GM23248 (cell line): ENCODE measurements at regions not wholly inside any gene's neighbourhood (a gene's known extent, or its start where the extent isn't known, plus 50 kb on each side); places are given as distances from the start of the nearest gene placed in this dataset.
"Not testable (repeated sequence)": the region's sequence is repeated elsewhere in the genome, so short reads cannot be mapped to it uniquely, and the experiment has no call there.

Experiments
- DNase-seq: peaks from one replicate; pipeline ENCODE4 v3.0.0-alpha.2; 2015
- H2AFZ ChIP-seq: fragments of 200-600 bp; sonication (generic); 2 replicates; pipeline ENCODE4 v1.6.1; 2016; ENCODE audit warnings: antibody characterized with exemption
- H3F3A ChIP-seq: fragments of 200-600 bp; sonication (generic); 2 replicates; pipeline ENCODE4 v1.6.1; 2016; ENCODE audit warnings: mild to moderate bottlenecking, antibody characterized with exemption, mixed run types; ENCODE audit not compliant: insufficient read depth
- H3K27ac ChIP-seq: fragments of 200-600 bp; sonication (generic); 2 replicates; pipeline ENCODE4 v1.5.1; 2016; ENCODE audit warnings: mild to moderate bottlenecking
- H3K27me3 ChIP-seq: fragments of 200-600 bp; sonication (generic); replicated peaks from 2 replicates; pipeline ENCODE4 v1.6.1; 2016; ENCODE audit warnings: mild to moderate bottlenecking; ENCODE audit not compliant: insufficient read depth
- H3K36me3 ChIP-seq: fragments of 200-600 bp; sonication (generic); 2 replicates; pipeline ENCODE4 v1.6.1; 2016; ENCODE audit warnings: low read depth, mild to moderate bottlenecking
- H3K4me1 ChIP-seq: fragments of 200-600 bp; sonication (generic); 2 replicates; pipeline ENCODE4 v1.6.1; 2016; ENCODE audit warnings: mild to moderate bottlenecking; ENCODE audit not compliant: insufficient read depth
- H3K4me2 ChIP-seq: fragments of 200-600 bp; sonication (generic); one replicate; pipeline ENCODE4 v1.6.1; 2016; ENCODE audit warnings: mild to moderate bottlenecking; ENCODE audit not compliant: unreplicated experiment
- H3K4me3 ChIP-seq: fragments of 200-600 bp; sonication (generic); 2 replicates; pipeline ENCODE4 v1.5.1; 2016; ENCODE audit warnings: mild to moderate bottlenecking
- H3K79me2 ChIP-seq: fragments of 200-600 bp; sonication (generic); 2 replicates; pipeline ENCODE4 v1.6.1; 2016; ENCODE audit warnings: mild to moderate bottlenecking; ENCODE audit not compliant: insufficient read depth
- H3K9ac ChIP-seq: fragments of 200-600 bp; sonication (generic); 2 replicates; pipeline ENCODE4 v1.6.1; 2016; ENCODE audit warnings: mild to moderate bottlenecking
- H3K9me2 ChIP-seq: fragments of 200-600 bp; sonication (generic); 2 replicates; pipeline ENCODE4 v1.6.1; 2016; ENCODE audit warnings: mixed run types, mild to moderate bottlenecking, moderate library complexity; ENCODE audit not compliant: insufficient read depth
- H3K9me3 ChIP-seq: fragments of 200-600 bp; sonication (generic); one replicate; pipeline ENCODE4 v1.6.1; 2017; ENCODE audit warnings: low read depth
- H4K20me1 ChIP-seq: fragments of 200-600 bp; sonication (generic); 2 replicates; pipeline ENCODE4 v1.6.0; 2016; ENCODE audit not compliant: insufficient read depth
- EZH2 ChIP-seq: fragments of 200-600 bp; sonication (generic); IDR thresholded peaks from 2 replicates; pipeline ENCODE4 v1.6.1; 2018; ENCODE audit warnings: antibody characterized with exemption, mild to moderate bottlenecking; ENCODE audit not compliant: insufficient read depth, poor library complexity, severe bottlenecking
- EZH2phosphoT487 ChIP-seq: fragments of 200-600 bp; sonication (generic); IDR thresholded peaks from 2 replicates; pipeline ENCODE4 v1.6.1; 2018; ENCODE audit warnings: antibody characterized with exemption, moderate library complexity, mild to moderate bottlenecking, low read depth; ENCODE audit not compliant: insufficient read depth
- WGBS, 2 experiments: methylation state at CpG; one replicate each; pipeline ENCODE4 v1.1.6; 2015 to 2017; ENCODE audit warnings: low lambda C conversion rate in 2 of 2, low coverage in 1 of 2; ENCODE audit errors: missing lambda C conversion rate in 2 of 2; 5-methylcytosine and 5-hydroxymethylcytosine counted together
- in situ Hi-C: fragments of 300-500 bp; cut with MboI; formaldehyde crosslinking; loops from 2 replicates; pipeline ENCODE4 v1.15.0; 2020

DNA sequence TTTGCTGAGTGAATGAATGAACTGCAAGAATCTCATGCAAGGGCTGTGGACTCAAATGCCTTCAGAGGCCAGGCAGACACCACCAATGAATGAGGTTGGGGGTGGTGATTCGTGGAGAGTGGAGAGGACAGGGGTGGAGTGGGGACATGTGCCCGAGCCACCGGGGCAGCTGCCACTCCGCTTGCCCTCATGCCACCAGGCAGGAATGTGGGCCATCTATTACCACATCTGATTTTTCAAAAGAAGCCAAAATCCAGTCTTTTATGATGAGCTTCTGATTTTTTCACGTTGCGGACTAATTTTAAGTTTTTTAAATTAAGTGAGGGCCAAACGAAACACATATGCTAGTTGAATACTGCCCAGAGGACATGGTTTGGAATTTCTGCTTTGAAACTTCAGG is 67.1 kb upstream of the SMURF2 start:
- 79 to 84% methylated on average over 7 of the region's 7 CpGs for WGBS, 2 experiments
- no peak for DNase-seq
- Histone ChIP-seq H3K4me1 (peaks cover 53% of the 10 kb centered on the region), H4K20me1 (no peaks in the 10 kb centered on the region), H3K9ac (no peak overlapping the region), H3K27ac (no peak overlapping the region), H3K4me2 (no peak overlapping the region), H3K9me2 (no peaks in the 10 kb centered on the region), H3K79me2 (peaks cover 7% of the 10 kb centered on the region; the same call in 1 of the 2 replicates), H3K36me3 (no peaks in the 10 kb centered on the region), H3K27me3 (no peaks in the 10 kb centered on the region), H3K4me3 (no peak overlapping the region), H3K9me3 (no peaks in the 10 kb centered on the region), H2AFZ (no peak overlapping the region), H3F3A (peaks cover 40% of the 10 kb centered on the region)
- TF ChIP-seq EZH2 = no peak
- TF ChIP-seq EZH2phosphoT487 = no peak
- in situ Hi-C loops = no loop called here

DNA sequence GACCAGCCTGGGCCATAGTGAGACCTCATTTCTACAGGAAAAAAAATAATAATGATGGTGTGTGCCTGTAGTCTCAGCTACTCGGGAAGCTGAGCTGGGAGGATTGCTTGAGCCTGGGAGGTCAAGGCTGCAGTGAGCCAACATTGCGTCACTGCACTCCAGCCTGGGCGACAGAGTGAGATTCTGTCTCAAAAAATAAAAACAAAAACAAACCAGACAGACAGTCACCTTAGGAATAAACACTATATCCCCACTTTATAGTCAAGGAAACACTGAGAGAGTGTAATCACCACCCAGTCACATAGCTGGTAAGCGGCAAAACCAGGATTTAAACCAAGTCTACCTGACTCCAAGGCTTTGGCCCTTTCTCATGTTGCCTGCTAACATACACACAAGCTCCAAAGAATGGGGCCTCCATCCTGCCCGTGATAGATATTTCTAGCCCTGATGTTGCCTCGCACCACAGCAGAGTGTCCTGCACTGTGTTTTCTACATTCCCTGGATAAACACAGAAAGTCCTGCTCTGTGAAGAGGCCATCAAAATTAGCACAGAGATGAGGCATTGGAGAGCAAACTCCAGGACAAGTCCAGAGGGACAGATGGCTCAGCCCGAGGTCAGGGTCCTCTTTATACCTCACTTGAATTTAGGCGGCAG is 66.1 kb upstream of the SMURF2 start:
- peak; percentile 9 for DNase-seq
- H3K4me1 ChIP-seq = peaks cover 56% of the 10 kb centered on the region

DNA sequence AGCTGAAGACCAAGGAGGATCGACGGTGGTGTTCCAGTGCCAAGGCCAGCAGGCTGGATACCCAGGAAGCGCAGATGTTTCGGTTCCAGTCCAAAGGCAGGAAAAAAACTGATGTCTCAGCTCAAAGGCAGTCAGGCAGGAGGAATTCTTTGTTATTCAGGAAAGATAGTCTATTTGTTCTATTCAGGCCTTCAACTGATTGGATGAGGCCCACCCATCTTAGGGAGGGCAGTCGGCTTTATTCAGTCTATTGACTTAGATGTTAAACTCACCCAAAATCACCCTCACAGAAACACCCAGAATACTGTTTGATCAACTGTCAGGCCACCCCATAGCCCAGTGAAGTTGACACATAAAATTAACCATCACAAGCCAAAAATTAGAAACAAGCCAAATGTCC is 63.9 kb upstream of the SMURF2 start:
- in situ Hi-C loops, H3K4me3 ChIP-seq, H3K27me3 ChIP-seq, H2AFZ ChIP-seq, H3K27ac ChIP-seq, H3K36me3 ChIP-seq, H3K4me2 ChIP-seq, H3K9me2 ChIP-seq, H3K79me2 ChIP-seq, H4K20me1 ChIP-seq, H3K9ac ChIP-seq, H3K9me3 ChIP-seq, DNase-seq: not testable (repeated sequence)
- WGBS, 2 experiments = 91% methylated on average over 5 of the region's 5 CpGs
- Histone ChIP-seq H3K4me1 (peaks cover 46% of the 10 kb centered on the region), H3F3A (peaks cover 26% of the 10 kb centered on the region)

More for the DNA sequence above, 66.1 kb upstream of the SMURF2 start:
- Histone ChIP-seq H3K4me2 (no peak overlapping the region), H3K9ac (no peak overlapping the region), H4K20me1 (no peaks in the 10 kb centered on the region), H3K79me2 (no peaks in the 10 kb centered on the region; the same call in 1 of the 2 replicates), H3K36me3 (no peaks in the 10 kb centered on the region), H3K9me2 (no peaks in the 10 kb centered on the region), H3K27ac (peak overlapping the region; percentile 29; the same call in 1 of the 2 replicates), H3F3A (peaks cover 38% of the 10 kb centered on the region), H2AFZ (no peak overlapping the region), H3K9me3 (no peaks in the 10 kb centered on the region), H3K27me3 (no peaks in the 10 kb centered on the region), H3K4me3 (no peak overlapping the region)
- TF ChIP-seq EZH2 (no peak), EZH2phosphoT487 (no peak)
- in situ Hi-C loops = no loop called here
- 57 to 60% methylated on average over 8 of the region's 8 CpGs for WGBS, 2 experiments

DNA sequence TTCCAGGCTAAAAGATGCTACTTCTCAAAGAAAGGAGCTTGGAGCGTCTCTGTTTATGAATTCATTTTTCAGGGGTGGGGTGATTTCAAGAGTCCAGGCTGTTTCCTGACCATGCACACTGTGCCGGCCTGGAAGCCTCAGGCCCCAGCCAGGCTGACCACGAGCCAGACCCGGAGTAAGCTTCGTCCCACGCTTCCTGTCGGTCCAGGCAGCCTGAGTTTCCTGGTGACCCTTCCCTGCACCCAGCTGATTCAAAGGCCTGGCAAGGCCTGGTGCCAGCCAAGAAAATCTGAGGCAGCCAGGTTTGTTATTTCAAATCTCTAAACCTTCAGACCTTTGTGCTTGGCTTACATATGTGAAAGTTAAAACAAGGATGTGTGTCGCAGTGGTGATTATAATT is 62.1 kb upstream of the SMURF2 start:
- peaks cover 17% of the 10 kb centered on the region; the same call in 1 of the 2 replicates for H3F3A ChIP-seq
- peak overlapping the region; percentile 70 for H3K27ac ChIP-seq
- H3K4me2 ChIP-seq = peak overlapping the region; percentile 23
- H3K9ac ChIP-seq = peak overlapping the region; percentile 31
- H3K79me2 ChIP-seq, H4K20me1 ChIP-seq, H3K27me3 ChIP-seq, in situ Hi-C loops, H3K4me3 ChIP-seq, H3K36me3 ChIP-seq, H3K9me2 ChIP-seq, H3K9me3 ChIP-seq: not testable (repeated sequence)
- H3K4me1 ChIP-seq = peaks cover 39% of the 10 kb centered on the region
- 7 to 8% methylated on average over 8 of the region's 8 CpGs for WGBS, 2 experiments
- H2AFZ ChIP-seq = peak overlapping the region; percentile 42
- peak; percentile 86 for DNase-seq

DNA sequence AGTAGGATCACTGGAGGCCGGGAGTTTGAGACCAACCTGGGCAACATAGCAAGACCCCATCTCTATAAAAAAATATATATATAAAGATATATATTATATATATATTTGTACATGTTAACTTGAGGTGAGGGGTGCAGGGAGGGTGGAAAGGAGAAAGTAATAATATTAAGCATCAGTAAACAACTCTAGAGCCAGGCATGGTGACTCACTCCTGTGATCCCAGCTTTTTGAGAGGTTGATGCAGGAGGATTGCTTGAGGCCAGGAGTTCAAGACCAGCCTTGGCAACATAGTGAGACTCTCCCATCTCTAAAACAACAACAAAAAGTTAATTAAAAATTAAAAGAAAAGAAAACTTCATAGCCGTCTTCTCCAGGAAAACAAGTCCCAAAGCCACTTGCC is 61.7 kb upstream of the SMURF2 start:
- Histone ChIP-seq H3K4me2 (peak overlapping the region; percentile 23), H3K4me1 (peaks cover 38% of the 10 kb centered on the region), H4K20me1 (no peaks in the 10 kb centered on the region), H3K27me3 (no peaks in the 10 kb centered on the region), H3K9me2 (no peaks in the 10 kb centered on the region), H3K79me2 (no peaks in the 10 kb centered on the region), H3K9me3 (no peaks in the 10 kb centered on the region), H3F3A (peaks cover 17% of the 10 kb centered on the region; the same call in 1 of the 2 replicates), H3K36me3 (no peaks in the 10 kb centered on the region), H3K9ac (peak overlapping the region; percentile 31), H3K27ac (peak overlapping the region; percentile 70), H3K4me3 (no peak overlapping the region), H2AFZ (peak overlapping the region; percentile 42)
- 95 to 100% methylated on average over 2 of the region's 2 CpGs for WGBS, 2 experiments
- in situ Hi-C loops = no loop called here
- TF ChIP-seq EZH2phosphoT487 (no peak), EZH2 (no peak)
- peak; percentile 44 for DNase-seq

DNA sequence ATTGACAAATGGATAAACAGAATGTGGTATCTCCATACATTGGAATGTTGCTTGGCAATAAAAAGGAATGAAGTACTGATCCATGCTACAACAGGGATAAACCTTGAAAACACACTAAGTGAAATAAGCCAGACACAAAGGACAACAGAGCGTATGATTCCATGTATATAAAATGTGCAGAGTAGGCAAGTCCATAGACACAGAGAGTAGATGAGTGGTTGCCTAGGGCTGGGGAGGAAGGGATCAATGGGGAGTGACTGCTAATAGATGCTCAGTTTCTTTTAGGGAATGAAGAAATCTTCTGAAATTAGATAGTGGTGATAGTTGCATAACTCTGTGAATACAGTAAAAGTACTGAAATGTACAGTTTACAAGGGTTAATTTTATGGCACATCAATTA is 59.4 kb upstream of the SMURF2 start:
- H3K9me3 ChIP-seq, H4K20me1 ChIP-seq, in situ Hi-C loops, H3K79me2 ChIP-seq, H3K9me2 ChIP-seq, H2AFZ ChIP-seq, H3K27me3 ChIP-seq, H3K4me3 ChIP-seq, H3K36me3 ChIP-seq, H3K27ac ChIP-seq, H3K9ac ChIP-seq: not testable (repeated sequence)
- peaks cover 17% of the 10 kb centered on the region; the same call in 1 of the 2 replicates for H3F3A ChIP-seq
- DNase-seq = peak; percentile 37
- peaks cover 26% of the 10 kb centered on the region for H3K4me1 ChIP-seq
- 87 to 94% methylated on average over 1 of the region's 1 CpG for WGBS, 2 experiments
- peak overlapping the region; percentile 1 for H3K4me2 ChIP-seq

DNA sequence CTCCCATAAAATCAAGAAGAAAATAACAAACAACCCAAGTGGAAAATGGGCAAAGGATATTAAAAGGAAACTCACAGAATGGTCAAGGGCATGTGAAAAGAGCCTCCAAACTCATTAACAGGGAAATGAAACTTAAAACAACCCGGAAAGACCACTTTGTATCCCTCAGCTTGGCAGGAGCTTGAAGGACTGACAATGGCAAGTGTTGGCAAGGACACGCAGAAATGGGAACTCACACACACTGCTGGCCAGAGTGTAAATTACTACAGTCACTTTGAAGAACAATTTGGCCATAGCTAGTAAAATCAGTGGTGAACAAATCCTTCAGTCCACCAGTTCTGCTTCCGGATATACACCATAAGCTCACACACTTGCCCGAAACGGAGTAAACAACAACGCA is 58.1 kb upstream of the SMURF2 start:
- not testable (repeated sequence) for H3K79me2 ChIP-seq
- 5 to 7% methylated on average over 6 of the region's 6 CpGs for WGBS, 2 experiments

More for the DNA sequence above, 58.1 kb upstream of the SMURF2 start:
- H3K36me3 ChIP-seq, H3K27me3 ChIP-seq, in situ Hi-C loops, H3K9me3 ChIP-seq, DNase-seq, H4K20me1 ChIP-seq, H3K9ac ChIP-seq, H3K27ac ChIP-seq, H3K9me2 ChIP-seq: not testable (repeated sequence)
- peaks cover 26% of the 10 kb centered on the region for H3K4me1 ChIP-seq
- peak overlapping the region; percentile 20; the same call in 1 of the 2 replicates for H3K4me3 ChIP-seq
- H3K4me2 ChIP-seq = peak overlapping the region; percentile 44
- H3F3A ChIP-seq = peaks cover 17% of the 10 kb centered on the region; the same call in 1 of the 2 replicates
- peak overlapping the region; percentile 90 for H2AFZ ChIP-seq
